Endodermal cell (in vitro differentiated cells): ENCODE measurements at regions not wholly inside any gene's neighbourhood (a gene's known extent, or its start where the extent isn't known, plus 50 kb on each side); places are given as distances from the start of the nearest gene placed in this dataset.

Experiments
- DNase-seq: peaks from one replicate; pipeline ENCODE4 v3.0.0-alpha.2; 2017
- H3K27ac ChIP-seq: 2 replicates; pipeline ENCODE4 v1.5.1; 2013; ENCODE audit warnings: mild to moderate bottlenecking, low read depth, low read length, moderate library complexity
- H3K27me3 ChIP-seq: 2 replicates; pipeline ENCODE4 v1.6.1; 2013; ENCODE audit warnings: mild to moderate bottlenecking, low read length, moderate library complexity; ENCODE audit not compliant: insufficient read depth, control insufficient read depth, poor library complexity, severe bottlenecking
- H3K36me3 ChIP-seq: 2 replicates; pipeline ENCODE4 v1.7.0; 2013; ENCODE audit warnings: mild to moderate bottlenecking, low read length, moderate library complexity; ENCODE audit not compliant: control insufficient read depth, insufficient read depth
- H3K4me1 ChIP-seq: one replicate; pipeline ENCODE4 v1.7.0; 2013; ENCODE audit warnings: low read length; ENCODE audit not compliant: control insufficient read depth, insufficient read depth
- H3K4me3 ChIP-seq: 2 replicates; pipeline ENCODE4 v1.5.1; 2013; ENCODE audit warnings: mild to moderate bottlenecking, low read length, moderate library complexity
- H3K9ac ChIP-seq: 2 replicates; pipeline ENCODE4 v1.6.1; 2013; ENCODE audit warnings: mild to moderate bottlenecking, low read length, moderate library complexity; ENCODE audit not compliant: poor library complexity, severe bottlenecking; ENCODE audit errors: extremely low read depth
- H3K9me3 ChIP-seq: 2 replicates; pipeline ENCODE4 v1.6.1; 2013; ENCODE audit warnings: mild to moderate bottlenecking, low read length, moderate library complexity; ENCODE audit not compliant: control insufficient read depth
- H3K27ac Mint-ChIP-seq: 2 replicates; pipeline ENCODE4 v1.8.0; 2020; ENCODE audit warnings: mixed read lengths
- H3K27me3 Mint-ChIP-seq: 2 replicates; pipeline ENCODE4 v1.8.0; 2021; ENCODE audit warnings: mild to moderate bottlenecking, mixed read lengths; ENCODE audit not compliant: insufficient read depth
- H3K36me3 Mint-ChIP-seq: 2 replicates; pipeline ENCODE4 v1.8.0; 2020; ENCODE audit warnings: low read depth, mixed read lengths
- H3K4me1 Mint-ChIP-seq: 2 replicates; pipeline ENCODE4 v1.8.0; 2020; ENCODE audit warnings: mixed read lengths
- H3K4me3 Mint-ChIP-seq: 2 replicates; pipeline ENCODE4 v1.8.0; 2020; ENCODE audit warnings: mild to moderate bottlenecking, moderate library complexity, mixed read lengths
- H3K9me3 Mint-ChIP-seq: 2 replicates; pipeline ENCODE4 v1.8.0; 2020; ENCODE audit warnings: mild to moderate bottlenecking, mixed read lengths
- CTCF ChIP-seq: fragments of 200-600 bp; sonication (generic); conservative IDR thresholded peaks from 2 replicates; pipeline ENCODE4 v1.5.0; 2021; ENCODE audit warnings: antibody characterized with exemption, mild to moderate bottlenecking
- WGBS, 2 experiments: methylation state at CpG; one replicate each; pipeline versions ENCODE4 v1.1.5 to v1.1.7; 2013; ENCODE audit warnings: missing lambda C conversion rate in 2 of 2, mixed read lengths in 1 of 2; ENCODE audit not compliant: insufficient coverage in 1 of 2, insufficient read length in 1 of 2; 5-methylcytosine and 5-hydroxymethylcytosine counted together

- Histone ChIP-seq H3K27ac (no peak overlapping the region), H3K36me3 (no peaks in the 10 kb centered on the region), H3K9ac (no peak overlapping the region), H3K27me3 (peaks cover 5% of the 10 kb centered on the region), H3K4me3 (no peak overlapping the region), H3K9me3 (no peaks in the 10 kb centered on the region), H3K4me1 (peaks cover 7% of the 10 kb centered on the region)
- Mint-ChIP-seq H3K27me3 (peaks cover 32% of the 10 kb centered on the region), H3K4me3 (no peak overlapping the region), H3K9me3 (no peaks in the 10 kb centered on the region), H3K36me3 (no peaks in the 10 kb centered on the region), H3K4me1 (peaks cover 24% of the 10 kb centered on the region), H3K27ac (no peak overlapping the region)
- 90 to 93% methylated on average over 4 to 7 of the region's 7 CpGs for WGBS, 2 experiments
- no peak for DNase-seq
- TF ChIP-seq CTCF = no peak
Measured at GRCh38 chr17:73794336-73794735, 150.1 kb upstream of the SDK2 start.

GRCh38 chr17:73795730-73796129 is 151.5 kb upstream of the SDK2 start:
- WGBS, 2 experiments = 89 to 100% methylated on average over 1 to 2 of the region's 2 CpGs
- no peak for DNase-seq

GRCh38 chr17:73797594-73798110 is 153.4 kb upstream of the SDK2 start:
- no peak overlapping the region for H3K27ac Mint-ChIP-seq
- H3K27me3 Mint-ChIP-seq = peaks cover 21% of the 10 kb centered on the region
- Histone ChIP-seq H3K4me3 (no peak overlapping the region), H3K27ac (no peak overlapping the region), H3K9me3 (no peaks in the 10 kb centered on the region), H3K4me1 (peaks cover 7% of the 10 kb centered on the region), H3K27me3 (no peaks in the 10 kb centered on the region), H3K36me3 (no peaks in the 10 kb centered on the region), H3K9ac (no peak overlapping the region)
- 69 to 94% methylated on average over 3 to 4 of the region's 4 CpGs for WGBS, 2 experiments
- peaks cover 26% of the 10 kb centered on the region for H3K4me1 Mint-ChIP-seq
- peak; percentile 49 for DNase-seq
- H3K4me3 Mint-ChIP-seq = no peak overlapping the region
- TF ChIP-seq CTCF = no peak
- H3K9me3 Mint-ChIP-seq = no peaks in the 10 kb centered on the region
- no peaks in the 10 kb centered on the region for H3K36me3 Mint-ChIP-seq

More at GRCh38 chr17:73795730-73796129, 151.5 kb upstream of the SDK2 start:
- H3K9me3 Mint-ChIP-seq = no peaks in the 10 kb centered on the region
- Histone ChIP-seq H3K27me3 (no peaks in the 10 kb centered on the region), H3K9me3 (no peaks in the 10 kb centered on the region), H3K4me1 (peaks cover 7% of the 10 kb centered on the region), H3K4me3 (no peak overlapping the region), H3K27ac (no peak overlapping the region), H3K36me3 (no peaks in the 10 kb centered on the region), H3K9ac (no peak overlapping the region)
- H3K4me3 Mint-ChIP-seq = no peak overlapping the region
- peaks cover 23% of the 10 kb centered on the region for H3K27me3 Mint-ChIP-seq
- H3K27ac Mint-ChIP-seq = no peak overlapping the region
- TF ChIP-seq CTCF = no peak
- peaks cover 33% of the 10 kb centered on the region for H3K4me1 Mint-ChIP-seq
- no peaks in the 10 kb centered on the region for H3K36me3 Mint-ChIP-seq
